Kidney capillary endothelial cell (primary cell): ENCODE measurements at regions not wholly inside any gene's neighbourhood (a gene's known extent, or its start where the extent isn't known, plus 50 kb on each side); places are given as distances from the start of the nearest gene placed in this dataset.

Experiments
- DNase-seq: peaks from one replicate; pipeline ENCODE4 v3.0.0-alpha.2; 2018; ENCODE audit warnings: low spot score

DNA sequence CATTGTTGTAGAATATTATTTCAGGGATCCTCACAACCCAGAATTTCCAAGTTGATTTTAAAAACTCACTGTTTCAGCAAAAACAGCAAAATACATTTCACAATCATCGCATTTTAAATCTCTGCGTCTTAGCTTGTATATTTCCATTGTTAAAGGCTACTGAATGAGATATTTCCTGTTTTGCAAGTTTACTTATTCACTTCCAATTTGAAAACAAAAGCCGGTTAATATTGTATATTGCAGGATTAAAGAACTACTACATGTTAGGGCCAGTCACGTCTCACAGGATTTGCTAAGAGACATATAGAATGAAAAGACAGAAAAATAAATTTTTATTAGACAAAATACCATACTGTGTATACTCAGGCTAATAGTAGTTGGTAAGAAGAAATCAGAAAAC is 395.9 kb upstream of the CDH9 start:
- DNase-seq = no peak

DNA sequence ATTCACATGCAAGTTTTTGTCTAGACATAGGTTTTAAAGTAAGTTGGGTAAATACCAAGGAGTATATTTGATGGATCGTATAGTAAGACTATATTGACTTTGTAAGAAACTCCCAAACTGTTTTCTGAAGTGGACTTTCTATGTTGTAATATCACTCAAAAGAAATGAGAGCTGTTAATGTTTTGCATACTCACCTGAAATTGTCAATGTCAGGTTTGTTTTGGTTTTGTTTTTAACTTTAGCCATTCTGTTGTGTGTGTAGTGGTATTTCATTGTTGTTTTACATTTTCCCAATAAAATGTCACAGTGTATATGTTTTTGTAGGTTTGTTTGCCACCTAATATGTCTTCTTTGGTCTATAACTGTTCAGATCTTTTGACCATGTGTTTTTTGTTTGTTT is 375.7 kb upstream of the CDH9 start:
- DNase-seq = no peak

DNA sequence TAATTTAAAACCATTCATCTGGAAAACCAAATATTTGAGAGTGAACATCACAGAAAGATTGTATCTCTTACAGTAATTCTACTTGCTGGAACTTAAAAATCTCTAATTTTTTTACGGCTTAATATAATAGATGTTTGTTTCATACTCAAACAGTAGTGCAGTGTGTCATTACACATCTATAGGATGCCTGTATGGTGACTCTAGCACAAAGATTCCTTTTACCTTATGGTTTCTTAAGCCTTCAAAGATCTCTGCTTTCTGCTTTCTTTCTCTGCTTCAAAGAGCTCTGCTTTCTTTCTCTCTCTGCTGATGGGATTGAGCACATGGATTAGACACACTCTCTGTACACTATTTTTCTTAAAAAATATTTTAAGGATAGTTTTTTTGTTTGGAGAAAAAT is 374.0 kb upstream of the CDH9 start:
- DNase-seq = no peak

DNA sequence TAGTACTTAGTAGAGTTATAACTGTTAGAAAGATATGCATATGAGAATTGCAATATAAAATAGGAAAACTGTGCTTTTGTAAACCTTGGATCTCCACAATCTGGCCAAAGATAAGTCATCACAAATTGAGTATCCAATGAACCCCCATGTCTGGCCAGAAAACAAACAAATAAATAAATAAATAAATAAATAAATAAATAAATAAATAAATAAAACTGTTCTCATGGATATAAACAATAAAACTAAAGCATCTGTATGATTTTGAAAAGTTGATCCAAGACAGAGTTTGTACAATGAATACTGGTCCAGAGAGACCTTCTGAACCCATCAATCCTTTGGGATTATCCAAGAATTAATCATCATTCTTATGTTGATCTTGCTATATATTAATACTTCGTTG is 367.6 kb upstream of the CDH9 start:
- DNase-seq = no peak

DNA sequence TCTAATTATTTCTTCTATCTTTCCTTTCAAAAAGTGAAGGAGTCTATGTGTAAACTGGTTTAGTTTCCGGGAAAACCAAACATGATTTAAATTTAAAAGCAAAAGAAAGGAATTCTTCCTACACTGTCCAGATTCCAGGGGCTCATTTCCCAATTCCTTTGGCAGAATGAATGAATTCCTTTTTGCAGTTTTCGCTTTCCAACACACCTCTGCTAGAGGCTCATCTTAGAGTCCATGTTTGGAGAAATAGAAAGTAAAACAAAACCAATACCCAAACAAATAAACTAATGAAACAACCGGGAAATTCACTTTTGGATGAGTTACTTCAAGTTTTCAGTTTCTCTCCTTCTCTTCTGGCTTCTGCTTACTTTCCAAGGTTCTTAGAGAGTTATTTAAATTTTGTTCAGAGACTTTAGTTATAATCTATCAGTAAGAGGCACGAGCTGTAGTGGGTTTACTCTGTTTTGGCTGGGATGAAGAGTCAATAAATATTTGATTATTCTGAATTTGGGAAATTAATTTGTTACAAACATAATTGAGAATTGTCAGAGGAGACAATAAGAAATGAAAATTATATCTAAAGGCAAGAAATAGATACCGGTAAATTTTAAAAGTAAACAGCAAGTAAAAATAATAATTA is 365.0 kb upstream of the CDH9 start:
- no peak for DNase-seq

DNA sequence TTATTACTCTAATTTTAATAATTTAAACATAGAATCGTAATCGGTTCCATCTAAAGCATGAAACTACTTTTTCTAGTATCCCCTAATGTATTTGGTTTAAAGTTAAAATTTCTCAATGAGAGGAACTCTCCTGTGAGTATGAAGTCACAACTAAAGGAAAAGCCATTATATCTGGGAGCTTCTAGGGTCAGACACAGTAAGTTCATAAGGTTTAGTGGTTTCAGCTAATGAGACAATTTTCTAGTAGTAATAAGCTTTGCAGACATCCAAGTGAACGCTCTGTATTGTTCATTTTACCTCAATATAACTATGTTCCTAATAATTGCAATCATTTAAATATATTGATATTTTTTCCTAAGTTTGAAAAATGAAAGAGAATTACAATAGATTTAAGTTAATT is 364.4 kb upstream of the CDH9 start:
- DNase-seq = no peak

DNA sequence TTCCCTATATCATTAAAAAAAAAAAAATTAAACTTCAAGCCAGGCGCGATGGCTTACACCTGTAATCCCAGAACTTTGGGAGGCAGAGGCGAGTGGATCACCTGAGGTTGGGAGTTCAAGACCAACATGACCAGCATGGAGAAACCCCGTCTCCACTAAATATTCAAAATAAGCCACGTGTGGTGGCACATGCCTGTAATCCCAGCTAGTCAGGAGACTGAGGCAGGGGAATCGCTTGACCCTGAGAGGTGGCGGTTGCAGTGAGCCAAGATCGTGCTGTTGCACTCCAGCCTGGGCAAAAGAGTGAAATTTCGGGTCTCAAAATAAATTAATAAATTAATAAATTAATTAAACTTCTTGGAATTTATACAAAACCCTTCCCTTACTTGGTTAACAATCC is 358.6 kb upstream of the CDH9 start:
- DNase-seq = no peak

DNA sequence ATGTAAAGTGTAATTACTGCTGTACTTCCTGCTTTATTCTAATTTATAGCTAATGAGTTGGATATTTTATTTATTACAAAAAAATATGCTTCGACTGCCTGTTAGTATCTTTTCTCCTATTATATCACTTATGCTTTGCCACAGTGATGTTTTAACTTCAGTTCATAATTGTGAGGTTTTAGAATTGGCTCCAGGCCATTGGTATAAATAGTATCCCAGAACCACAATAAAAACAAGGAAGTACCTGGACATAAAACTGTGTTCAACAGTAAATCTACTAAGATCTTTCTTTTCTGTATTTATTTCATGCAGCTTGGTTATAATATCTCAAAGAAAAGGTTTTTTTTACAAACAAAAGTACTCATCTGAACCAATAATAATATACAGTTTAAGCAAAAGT is 354.3 kb upstream of the CDH9 start:
- no peak for DNase-seq

DNA sequence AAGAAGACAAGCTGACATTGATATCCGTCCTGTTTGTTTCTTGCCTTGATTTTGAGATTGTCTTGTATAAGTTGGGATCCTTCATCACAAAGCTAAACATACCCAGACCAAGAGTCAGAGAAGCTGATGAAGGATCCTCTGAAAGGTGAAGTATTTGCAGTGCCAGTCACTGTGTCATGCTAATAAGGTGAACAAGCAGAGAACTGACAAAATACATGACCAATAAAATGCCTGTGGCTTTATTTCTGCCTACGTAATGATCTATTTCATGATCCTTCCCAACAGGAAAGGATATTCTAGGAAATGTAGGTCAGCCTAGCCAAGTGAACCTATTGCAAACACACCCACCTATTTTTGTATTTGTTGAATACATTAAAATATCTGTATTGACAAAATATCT is 351.3 kb upstream of the CDH9 start:
- DNase-seq = no peak

DNA sequence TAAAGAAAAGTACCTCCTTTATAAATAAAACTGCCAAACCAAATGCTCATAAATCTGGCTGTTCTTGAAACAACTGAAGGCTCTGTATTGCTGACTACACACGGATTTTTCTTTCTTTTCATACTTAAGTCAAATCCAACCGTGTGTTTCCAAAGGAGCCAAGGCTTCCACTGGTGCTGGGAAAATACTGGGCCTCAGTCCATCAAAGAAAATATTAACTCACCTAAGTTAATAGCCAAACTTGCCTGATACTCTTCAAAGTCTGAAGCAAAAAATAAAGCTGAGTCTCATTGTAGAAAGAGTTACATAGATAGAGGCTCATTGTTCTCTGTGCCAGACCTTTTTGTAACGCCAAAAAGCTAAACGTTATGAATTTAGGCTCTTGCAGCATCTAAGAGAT is 350.4 kb upstream of the CDH9 start:
- no peak for DNase-seq

DNA sequence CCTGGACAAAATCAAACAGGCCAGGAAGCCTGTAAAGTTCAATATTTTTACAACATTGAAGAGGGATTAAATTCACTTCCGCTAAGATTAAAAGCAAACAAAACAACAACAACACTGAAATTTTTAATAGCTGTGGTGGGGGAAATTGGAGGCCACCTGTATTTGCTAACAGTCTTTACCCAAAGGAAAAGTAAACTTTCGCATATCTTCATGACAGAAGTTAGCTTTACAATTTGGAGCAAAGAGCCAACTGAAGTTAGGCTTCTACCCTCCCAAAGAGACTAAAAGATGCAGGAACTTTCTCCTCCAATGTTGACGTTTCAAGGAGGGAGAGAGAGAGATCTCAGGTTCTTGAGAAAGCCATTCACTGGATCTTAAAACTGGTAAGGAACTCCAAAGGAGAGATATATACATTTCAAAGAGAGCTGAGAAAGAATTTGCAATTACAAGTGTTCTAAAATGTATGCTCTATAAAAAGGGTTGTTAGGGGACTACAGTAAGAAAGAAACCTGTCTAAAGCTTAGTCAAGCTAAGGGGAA is 349.2 kb upstream of the CDH9 start:
- no peak for DNase-seq

DNA sequence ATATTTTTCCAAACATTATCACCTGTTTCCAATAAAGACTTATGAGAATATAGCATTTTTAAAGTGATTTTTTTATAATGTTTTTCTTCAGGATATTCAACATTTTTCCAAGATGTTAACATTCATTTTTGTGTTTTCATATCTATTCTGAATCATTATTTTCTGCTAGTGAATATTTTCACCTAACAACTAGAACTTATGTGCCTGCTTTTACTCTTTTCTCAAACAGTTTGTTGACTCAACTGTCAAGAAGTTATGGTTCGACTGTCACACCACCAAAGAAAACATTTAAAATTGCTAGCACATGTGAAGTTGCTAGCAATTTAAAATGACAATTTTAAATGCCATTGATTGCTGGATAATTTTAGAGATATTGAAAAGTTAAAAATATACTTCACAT is 343.3 kb upstream of the CDH9 start:
- no peak for DNase-seq

DNA sequence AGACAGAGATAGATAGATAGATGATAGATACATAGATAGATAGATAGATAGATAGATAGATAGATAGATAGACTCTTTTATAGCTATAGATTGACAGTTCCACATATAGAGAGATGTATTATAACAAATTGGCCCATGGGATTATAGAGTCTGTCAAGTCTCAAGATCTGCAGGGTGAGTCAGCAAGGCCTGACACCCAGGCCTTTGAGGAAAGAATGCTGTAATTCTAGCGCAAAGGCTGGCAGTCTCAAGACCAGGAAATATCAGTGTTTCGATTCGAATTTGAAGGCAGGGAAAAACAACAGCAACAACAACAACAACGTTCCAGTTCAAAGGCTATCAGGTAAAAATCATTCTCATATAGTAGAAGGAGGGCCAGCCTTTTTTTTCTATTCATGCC is 339.2 kb upstream of the CDH9 start:
- no peak for DNase-seq

DNA sequence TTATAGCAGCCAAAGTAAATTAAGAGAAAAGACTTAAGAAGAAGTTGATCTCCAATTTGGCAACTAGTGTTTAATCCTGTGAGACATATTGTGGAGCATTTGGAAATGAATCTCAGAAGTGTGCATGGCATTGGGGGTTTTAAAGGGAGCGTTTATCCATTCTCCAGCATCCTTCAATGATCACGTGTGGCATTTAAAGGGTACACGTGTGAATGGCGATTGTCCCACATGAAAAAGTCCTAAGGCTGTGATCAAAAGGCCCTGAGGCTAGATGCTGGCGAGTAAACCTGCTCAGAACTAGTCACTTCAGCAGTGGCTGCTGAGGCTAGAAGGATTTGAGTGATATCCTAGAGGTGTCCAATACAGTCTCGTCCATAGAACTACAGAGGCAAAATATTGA is 315.6 kb upstream of the CDH9 start:
- no peak for DNase-seq

DNA sequence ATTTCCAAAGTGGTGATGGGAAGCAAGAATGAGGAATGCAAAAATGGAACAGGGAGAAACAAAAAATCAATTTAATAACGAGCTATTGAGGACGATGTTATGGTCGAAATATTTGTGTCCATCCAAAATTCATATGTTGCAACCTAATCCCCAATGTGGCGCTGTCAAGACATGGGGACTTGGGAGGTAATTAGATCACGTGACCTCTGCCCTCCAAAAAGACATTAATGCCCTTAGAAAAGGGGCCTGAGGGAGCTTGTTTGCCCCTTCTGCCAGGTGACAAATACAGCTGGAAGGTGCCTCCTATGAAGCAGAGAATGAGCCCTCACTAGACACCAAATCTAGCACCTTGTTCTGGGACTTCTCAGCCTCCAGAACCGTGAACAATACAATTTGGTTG is 315.2 kb upstream of the CDH9 start:
- no peak for DNase-seq

DNA sequence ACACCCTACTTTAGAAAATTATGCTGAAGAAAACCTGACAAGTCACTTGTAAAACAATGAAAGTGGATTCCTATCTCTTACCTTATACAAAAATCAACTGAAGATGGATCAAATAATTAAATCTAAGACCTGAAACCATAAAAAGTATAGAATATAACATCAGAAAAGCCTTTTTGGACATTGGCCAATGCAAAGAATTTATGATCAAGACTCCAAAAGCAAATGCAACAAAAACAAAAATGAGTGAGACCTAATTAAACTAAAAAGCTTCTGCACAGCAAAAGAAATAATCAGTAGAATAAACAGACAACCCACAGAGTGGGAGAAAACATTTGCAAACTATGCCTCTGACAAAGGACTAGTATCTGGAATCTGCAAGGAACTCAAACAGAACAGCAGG is 303.0 kb upstream of the CDH9 start:
- DNase-seq = no peak

DNA sequence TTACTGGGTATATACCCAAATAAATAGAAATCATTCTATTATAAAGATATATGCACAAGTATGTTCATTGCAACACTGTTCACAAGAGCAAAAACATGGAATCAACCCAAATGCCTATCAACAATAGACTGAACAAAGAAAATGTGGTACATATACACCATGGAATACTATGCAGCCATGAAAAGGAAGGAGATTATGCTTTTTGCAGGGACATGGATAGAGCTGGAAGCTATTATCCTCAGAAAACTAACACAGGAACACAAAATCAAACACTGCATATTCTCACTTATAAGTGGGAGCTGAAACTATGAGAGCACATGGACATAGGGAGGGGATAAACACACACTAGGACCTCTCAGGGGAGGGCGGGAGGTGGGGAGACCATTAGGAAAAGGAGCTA is 298.4 kb upstream of the CDH9 start:
- DNase-seq = no peak

DNA sequence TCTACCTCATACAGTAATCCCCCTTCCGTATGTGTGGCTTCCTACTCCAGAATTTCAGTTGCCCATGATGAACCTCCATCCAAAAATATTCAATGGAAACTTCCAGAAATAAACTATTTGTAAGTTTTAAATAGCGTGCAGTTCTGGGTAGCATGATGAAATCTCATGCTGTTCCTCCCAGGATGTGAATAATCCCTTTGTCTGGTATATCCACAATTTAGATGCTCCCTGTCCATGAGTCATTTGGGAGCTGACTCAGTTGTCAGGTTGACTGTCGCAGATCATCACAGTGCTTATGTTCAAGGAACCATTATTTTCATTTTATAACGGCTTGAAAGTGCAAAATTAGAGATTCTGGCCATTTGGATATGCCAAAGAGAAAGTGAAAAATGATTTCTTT is 290.1 kb upstream of the CDH9 start:
- no peak for DNase-seq

DNA sequence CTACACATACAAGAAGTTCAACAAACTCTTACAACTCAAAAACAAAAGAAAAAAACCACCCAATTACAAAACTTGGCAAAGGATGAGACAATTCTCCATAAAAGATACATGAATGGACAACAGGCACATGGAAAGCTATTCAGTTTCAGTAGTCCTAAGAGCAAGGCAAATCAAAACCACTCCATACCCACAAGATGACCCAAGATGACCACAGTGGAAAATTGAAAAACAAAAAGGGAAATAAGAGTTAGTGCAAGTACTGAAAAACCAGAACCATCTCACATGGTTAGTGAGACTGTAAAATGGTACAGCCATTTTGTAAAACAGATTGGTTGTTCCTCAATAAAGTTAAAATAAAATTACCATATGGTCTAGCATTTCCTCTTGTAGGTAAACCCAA is 287.1 kb upstream of the CDH9 start:
- DNase-seq = no peak

DNA sequence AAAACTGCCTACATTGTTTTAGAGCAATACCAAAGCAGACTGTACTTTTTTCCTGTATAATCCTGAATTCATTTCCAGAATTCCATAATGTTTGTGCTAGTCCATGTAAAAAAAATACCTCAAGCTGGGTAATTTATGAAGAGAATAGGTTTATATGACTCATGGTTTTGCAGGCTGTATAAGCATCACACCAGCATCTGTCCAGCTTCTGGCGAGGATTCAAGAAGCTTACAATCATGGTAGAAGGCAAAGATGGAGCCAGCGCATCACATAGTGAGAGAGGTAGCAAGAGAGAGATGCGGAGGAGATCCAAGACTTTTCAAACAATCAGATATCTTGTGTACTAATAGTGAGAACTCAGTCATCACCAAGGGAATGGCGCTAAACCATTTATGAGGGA is 280.3 kb upstream of the CDH9 start:
- DNase-seq = no peak

DNA sequence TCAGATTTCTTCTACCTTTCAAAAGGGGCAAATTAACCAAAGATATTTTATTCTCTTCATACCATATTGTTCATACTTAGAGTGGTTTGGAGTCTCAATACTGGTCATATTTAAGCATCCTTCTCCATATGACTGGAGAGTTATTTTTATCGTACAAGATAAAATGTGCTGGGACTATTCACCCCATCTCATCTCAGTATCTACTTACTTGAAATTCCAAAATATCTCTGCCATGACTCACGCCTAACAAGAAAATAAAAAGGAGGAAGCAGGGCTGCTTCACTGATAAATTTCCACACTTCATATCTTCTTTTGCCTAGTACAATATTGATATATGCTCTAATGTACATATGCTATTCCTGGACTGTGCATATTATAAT is 277.9 kb upstream of the CDH9 start:
- DNase-seq = no peak

DNA sequence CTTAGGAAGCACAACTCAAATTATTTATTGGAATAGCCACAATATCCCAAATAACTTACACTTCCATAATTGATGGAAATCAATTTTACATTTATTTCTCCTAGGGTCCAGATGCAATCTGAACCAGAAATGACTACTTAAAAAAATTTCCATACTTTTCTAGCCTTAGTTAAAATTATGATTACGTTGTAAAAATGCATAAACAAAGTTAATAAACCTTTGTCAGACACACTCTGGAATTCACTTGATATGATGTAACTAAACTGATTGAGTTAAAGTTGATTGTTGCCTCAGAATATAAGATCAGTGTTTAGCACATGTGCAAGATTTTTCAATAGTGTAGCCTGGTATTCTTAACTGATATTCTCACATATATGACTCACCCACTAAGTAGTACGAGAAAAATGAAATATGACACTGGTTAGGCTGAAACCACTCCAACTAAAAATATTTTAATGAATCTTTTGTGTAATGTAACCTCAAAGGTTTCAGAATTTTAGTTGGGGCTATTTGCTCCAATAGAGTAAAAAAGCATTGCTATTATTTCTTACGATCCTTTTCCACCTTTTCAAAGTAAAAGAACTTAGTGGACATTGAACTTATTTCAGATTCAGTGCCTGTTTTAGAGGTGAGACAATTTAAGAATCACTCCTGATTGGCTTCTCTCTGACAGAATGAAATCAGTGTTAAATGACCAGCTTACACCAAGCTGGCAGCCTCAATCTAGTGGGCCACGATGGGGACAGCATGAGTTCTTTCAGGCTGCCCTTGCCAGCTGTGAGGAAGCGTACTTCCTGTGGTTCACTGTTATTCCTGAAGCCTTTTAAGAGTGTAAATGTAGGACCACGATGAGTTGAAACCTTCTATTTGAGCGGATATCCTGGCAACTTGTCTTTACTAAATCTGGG is 277.2 kb upstream of the CDH9 start:
- DNase-seq = no peak

DNA sequence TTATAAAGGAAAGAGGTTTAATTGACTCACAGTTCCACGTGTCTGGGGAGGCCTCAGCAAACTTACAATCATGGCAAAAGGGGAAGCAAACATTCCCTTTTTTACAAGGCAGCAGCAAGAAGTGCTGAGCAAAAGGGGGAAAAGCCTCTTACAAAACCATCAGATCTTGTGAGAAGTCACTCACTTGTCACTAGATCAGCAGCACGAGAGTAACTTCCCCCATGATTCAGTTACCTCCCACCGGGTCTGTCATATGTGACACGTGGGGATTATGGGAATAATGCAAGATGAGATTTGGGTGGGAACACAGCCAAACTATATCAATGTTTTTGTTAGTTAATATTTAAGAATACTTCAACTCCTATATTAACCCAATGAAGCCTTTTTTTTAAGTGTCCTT is 275.2 kb upstream of the CDH9 start:
- no peak for DNase-seq
